ENCODE measurements at regions not wholly inside any gene's neighbourhood (a gene's known extent, or its start where the extent isn't known, plus 50 kb on each side); places are given as distances from the start of the nearest gene placed in this dataset.
"Not testable (repeated sequence)": the region's sequence is repeated elsewhere in the genome, so short reads cannot be mapped to it uniquely, and the experiment has no call there.

DNA sequence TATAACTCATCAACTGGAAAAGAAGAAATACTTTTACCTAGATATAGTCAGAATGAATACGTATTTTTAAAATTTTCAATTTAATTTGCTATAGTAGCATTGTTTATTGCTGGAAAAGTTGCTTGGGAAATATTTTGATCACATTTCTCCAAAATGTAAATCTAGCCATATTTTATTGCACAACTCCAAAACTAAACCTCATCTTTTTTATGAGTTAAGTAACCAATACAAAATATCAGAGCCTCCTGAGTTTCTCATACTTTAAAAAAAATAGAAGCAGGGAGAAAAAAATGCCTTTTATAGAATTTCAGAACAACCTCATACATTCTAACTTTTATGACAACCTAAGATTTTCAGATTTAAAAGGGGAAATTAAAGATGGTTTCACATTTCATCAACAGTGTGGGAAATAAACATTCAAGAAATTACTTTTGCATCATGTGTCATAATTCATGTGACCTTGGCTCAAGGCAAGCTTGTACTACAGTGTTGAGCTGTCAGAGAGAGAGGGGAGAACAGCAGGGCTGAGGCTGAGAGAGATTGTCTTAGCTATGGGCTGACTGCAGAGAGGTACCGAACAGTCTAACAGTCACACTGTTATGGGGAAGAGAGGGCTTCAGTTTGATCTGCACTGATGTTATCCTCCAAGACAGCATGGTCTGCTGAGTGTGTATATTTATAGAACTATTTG is 519.0 kb downstream of the LTN1 start:
- peak; percentile 35 for DNase-seq (ENCODE audit: low read depth)
- no peak overlapping the region for H3K4me3 ChIP-seq (replicated peaks; ENCODE audit: low read depth, low read length)
- no peak for TF ChIP-seq CTCF (IDR thresholded peaks at IDR 0.05; ENCODE audit: low read length, missing control alignments)

DNA sequence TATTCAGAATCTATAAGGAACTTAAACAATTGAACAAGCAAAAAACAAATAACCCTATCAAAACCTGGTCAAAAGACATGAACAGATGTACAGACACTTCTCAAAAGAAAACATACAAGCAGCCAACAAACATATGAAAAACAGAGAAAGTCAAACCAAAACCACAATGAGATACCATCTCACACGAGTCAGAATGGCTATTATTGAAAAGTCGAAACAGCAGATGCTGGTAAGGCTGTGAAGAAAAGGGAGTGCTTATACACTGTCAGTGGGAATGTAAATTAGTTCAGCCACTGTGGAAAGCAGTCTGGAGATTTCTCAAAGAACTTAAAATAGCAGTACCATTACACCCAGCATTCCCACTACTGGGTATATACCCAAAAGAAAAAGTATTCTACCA is 520.1 kb downstream of the LTN1 start:
- peak; percentile 15 for DNase-seq (ENCODE audit: low read depth)
- H3K4me3 ChIP-seq (replicated peaks; ENCODE audit: low read depth, low read length), result not testable (repeated sequence)

GRCh38 chr21:28464988-28465387 is 527.7 kb downstream of the LTN1 start:
- TF ChIP-seq CTCF (IDR thresholded peaks at IDR 0.05; ENCODE audit: low read length, missing control alignments), result no peak
- no peak for DNase-seq (ENCODE audit: low read depth)
- no peak overlapping the region for H3K4me3 ChIP-seq (replicated peaks; ENCODE audit: low read depth, low read length)

DNA sequence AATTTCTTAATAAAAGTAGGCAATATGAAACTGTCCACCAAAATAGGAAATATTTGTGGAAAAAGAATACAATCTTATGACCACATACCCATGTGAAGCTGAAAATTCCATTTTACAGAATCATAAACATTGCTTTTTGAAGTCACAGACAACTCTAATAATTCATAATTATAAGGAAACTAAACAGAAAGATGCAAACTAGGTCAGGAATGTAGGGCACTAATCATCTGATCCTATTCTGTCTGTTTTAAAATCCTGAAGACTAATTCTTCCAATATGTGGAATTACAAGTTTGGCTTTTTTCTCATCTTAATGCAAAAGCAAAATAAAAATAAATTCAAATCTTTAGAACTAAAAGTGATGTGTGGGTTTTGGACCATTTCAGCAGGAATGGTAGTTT is 528.6 kb downstream of the LTN1 start:
- no peak overlapping the region for H3K4me3 ChIP-seq (replicated peaks; ENCODE audit: low read depth, low read length)
- DNase-seq (ENCODE audit: low read depth), result no peak
- no peak for TF ChIP-seq CTCF (IDR thresholded peaks at IDR 0.05; ENCODE audit: low read length, missing control alignments)

- H3K4me3 ChIP-seq (replicated peaks; ENCODE audit: low read depth, low read length), result no peak overlapping the region
- no peak for TF ChIP-seq CTCF (IDR thresholded peaks at IDR 0.05; ENCODE audit: low read length, missing control alignments)
These were observed 533.5 kb downstream of the LTN1 start for GRCh38 chr21:28459193-28459592.

DNA sequence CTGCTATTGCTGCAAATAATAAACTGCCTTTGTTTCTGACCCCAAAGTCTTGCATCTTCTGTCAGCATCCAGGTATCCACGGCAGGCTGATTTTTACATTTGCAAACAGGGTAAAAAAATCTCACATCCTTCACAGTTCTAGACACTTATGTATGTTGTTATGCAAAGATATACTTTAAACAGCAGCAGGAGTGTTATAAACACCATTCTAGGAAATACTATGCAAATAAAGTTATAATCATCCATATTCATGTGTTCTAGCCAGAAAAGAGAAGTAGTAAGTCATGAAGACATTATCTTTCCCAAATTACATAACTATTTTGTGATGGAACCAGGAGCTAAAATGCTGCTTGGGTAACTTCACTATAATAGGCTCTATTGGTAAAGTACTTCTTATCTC is 534.2 kb downstream of the LTN1 start:
- H3K4me3 ChIP-seq (replicated peaks; ENCODE audit: low read depth, low read length), result no peak overlapping the region
- TF ChIP-seq CTCF (IDR thresholded peaks at IDR 0.05; ENCODE audit: low read length, missing control alignments), result no peak
- no peak for DNase-seq (ENCODE audit: low read depth)

More at GRCh38 chr21:28459193-28459592, 533.5 kb downstream of the LTN1 start:
- DNase-seq (ENCODE audit: low read depth), result no peak

DNA sequence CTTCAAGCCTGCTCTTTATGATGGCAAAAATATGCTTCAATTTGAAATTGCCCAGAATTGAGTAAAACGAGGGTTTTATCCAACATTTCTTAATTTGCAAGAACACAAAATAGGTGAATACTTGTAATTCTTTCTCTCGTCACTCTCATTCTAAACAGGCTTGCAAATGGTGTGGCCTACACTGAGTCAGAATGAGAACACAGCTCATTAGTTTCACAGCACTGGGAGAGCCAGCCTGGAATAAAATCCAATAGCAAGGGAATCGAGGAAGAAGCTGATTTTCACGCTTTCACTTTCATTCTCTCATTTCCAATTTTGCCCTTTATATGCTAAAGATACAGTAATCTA is 537.5 kb downstream of the LTN1 start:
- TF ChIP-seq CTCF (IDR thresholded peaks at IDR 0.05; ENCODE audit: low read length, missing control alignments), result no peak
- no peak for DNase-seq (ENCODE audit: low read depth)
- H3K4me3 ChIP-seq (replicated peaks; ENCODE audit: low read depth, low read length), result no peak overlapping the region
